Neural cell (in vitro differentiated cells): ENCODE measurements at regions not wholly inside any gene's neighbourhood (a gene's known extent, or its start where the extent isn't known, plus 50 kb on each side); places are given as distances from the start of the nearest gene placed in this dataset.
"Not testable (repeated sequence)": the region's sequence is repeated elsewhere in the genome, so short reads cannot be mapped to it uniquely, and the experiment has no call there.

ENCODE experiments used
- H2AFZ ChIP-seq: fragments of 200-600, 300-800 bp; sonication (generic), shearing (Covaris generic); 2 replicates; pipeline ENCODE4 v1.6.0; 2014; ENCODE audit warnings: low read depth, mild to moderate bottlenecking, antibody characterized with exemption, low read length, moderate library complexity
- H3F3A ChIP-seq: fragments of 200-600 bp; shearing (Covaris generic); 2 replicates; pipeline ENCODE4 v1.6.1; 2016; ENCODE audit warnings: mild to moderate bottlenecking, moderate library complexity, mixed read lengths, antibody characterized with exemption, low read length; ENCODE audit not compliant: insufficient read depth, poor library complexity, severe bottlenecking
- H3K27ac ChIP-seq: fragments of 200-600, 300-800 bp; sonication (generic), shearing (Covaris generic); 2 replicates; pipeline ENCODE4 v1.5.1; 2014; ENCODE audit warnings: mild to moderate bottlenecking, low read length, moderate library complexity
- H3K27me3 ChIP-seq: fragments of 300-800, 200-600 bp; sonication (generic), shearing (Covaris generic); 2 replicates; pipeline ENCODE4 v1.6.0; 2014; ENCODE audit warnings: mild to moderate bottlenecking, low read depth, low read length, moderate library complexity; ENCODE audit not compliant: insufficient read depth
- H3K36me3 ChIP-seq: fragments of 300-800, 200-600 bp; sonication (generic), shearing (Covaris generic); 2 replicates; pipeline ENCODE4 v1.5.1; 2014; ENCODE audit warnings: mild to moderate bottlenecking, antibody characterized with exemption, low read length, moderate library complexity; ENCODE audit not compliant: insufficient read depth
- H3K4me2 ChIP-seq: fragments of 300-800, 200-600 bp; sonication (generic), shearing (Covaris generic); 2 replicates; pipeline ENCODE4 v1.6.0; 2014; ENCODE audit warnings: mild to moderate bottlenecking, low read length
- H3K4me3 ChIP-seq: fragments of 300-800, 200-600 bp; sonication (generic), shearing (Covaris generic); 2 replicates; pipeline ENCODE4 v1.5.1; 2014; ENCODE audit warnings: mild to moderate bottlenecking, low read length, moderate library complexity
- H3K79me2 ChIP-seq: fragments of 200-600 bp; shearing (Covaris generic); replicated peaks from 2 replicates; pipeline ENCODE4 v1.6.0; 2014; ENCODE audit warnings: mild to moderate bottlenecking, low read length, moderate library complexity; ENCODE audit not compliant: insufficient read depth
- H3K9ac ChIP-seq: fragments of 300-800, 200-600 bp; sonication (generic), shearing (Covaris generic); 2 replicates; pipeline ENCODE4 v1.6.1; 2016; ENCODE audit warnings: mild to moderate bottlenecking, low read length, mixed read lengths
- H3K9me2 ChIP-seq: fragments of 200-600 bp; shearing (Covaris generic); 2 replicates; pipeline ENCODE4 v1.6.1; 2016; ENCODE audit warnings: mild to moderate bottlenecking, low read length, mixed read lengths; ENCODE audit not compliant: insufficient read depth
- H3K9me3 ChIP-seq: fragments of 200-600, 300-800 bp; sonication (generic), shearing (Covaris generic); 2 replicates; pipeline ENCODE4 v1.6.1; 2016; ENCODE audit warnings: mild to moderate bottlenecking, mixed run types, low read length, moderate library complexity, mixed read lengths
- H4K20me1 ChIP-seq: fragments of 200-600 bp; shearing (Covaris generic); 2 replicates; pipeline ENCODE4 v1.6.1; 2016; ENCODE audit warnings: mild to moderate bottlenecking, mixed run types; ENCODE audit not compliant: insufficient read depth
- CTCF ChIP-seq: fragments of 450-650 bp; IDR thresholded peaks from 2 replicates; pipeline ENCODE4 v1.5.1; 2014; ENCODE audit warnings: antibody characterized with exemption, mild to moderate bottlenecking, moderate library complexity; ENCODE audit not compliant: poor library complexity, severe bottlenecking
- EP300 ChIP-seq: fragments of 450-650 bp; conservative IDR thresholded peaks from 2 replicates; pipeline ENCODE4 v1.6.1; 2014; ENCODE audit warnings: antibody characterized with exemption, mild to moderate bottlenecking, moderate library complexity; ENCODE audit not compliant: poor library complexity, severe bottlenecking
- EZH2 ChIP-seq: fragments of 200-600, 300-800 bp; shearing (Covaris generic), sonication (generic); IDR thresholded peaks from 2 replicates; pipeline ENCODE4 v1.6.1; 2014; ENCODE audit warnings: antibody characterized with exemption, low read length, borderline replicate concordance, mild to moderate bottlenecking; ENCODE audit not compliant: insufficient read depth, poor library complexity, severe bottlenecking
- MXI1 ChIP-seq: fragments of 450-650 bp; conservative IDR thresholded peaks from 2 replicates; pipeline ENCODE4 v1.6.1; 2014; ENCODE audit warnings: antibody characterized with exemption, mild to moderate bottlenecking; ENCODE audit not compliant: poor library complexity, severe bottlenecking
- POLR2AphosphoS5 ChIP-seq: IDR thresholded peaks from 2 replicates; pipeline ENCODE4 v1.6.1; 2012
- RAD21 ChIP-seq: fragments of 450-650 bp; conservative IDR thresholded peaks from 2 replicates; pipeline ENCODE4 v1.6.1; 2014; ENCODE audit warnings: antibody characterized with exemption, mild to moderate bottlenecking, moderate library complexity
- REST ChIP-seq: IDR thresholded peaks from 2 replicates; pipeline ENCODE4 v1.6.1; 2012; ENCODE audit warnings: borderline replicate concordance
- SMC3 ChIP-seq: fragments of 450-650 bp; conservative IDR thresholded peaks from 2 replicates; pipeline ENCODE4 v1.6.1; 2014; ENCODE audit warnings: antibody characterized with exemption, mild to moderate bottlenecking, moderate library complexity; ENCODE audit not compliant: poor library complexity
- TAF1 ChIP-seq: IDR thresholded peaks from 2 replicates; pipeline ENCODE4 v1.6.1; 2012; ENCODE audit warnings: low read depth

GRCh38 chr10:118422241-118422640 is 80.1 kb upstream of the FAM204A start:
- Histone ChIP-seq H4K20me1 (no peaks in the 10 kb centered on the region), H3F3A (no peaks in the 10 kb centered on the region), H3K27me3 (no peaks in the 10 kb centered on the region), H2AFZ (no peak overlapping the region), H3K36me3 (no peaks in the 10 kb centered on the region), H3K9ac (no peak overlapping the region), H3K27ac (no peak overlapping the region), H3K4me2 (no peak overlapping the region), H3K9me3 (no peaks in the 10 kb centered on the region), H3K9me2 (no peaks in the 10 kb centered on the region), H3K79me2 (no peaks in the 10 kb centered on the region), H3K4me3 (no peak overlapping the region)
- TF ChIP-seq SMC3: no peak
- TF ChIP-seq EZH2: no peak
- TF ChIP-seq MXI1: no peak
- TF ChIP-seq RAD21: no peak
- TF ChIP-seq POLR2AphosphoS5: no peak
- no peak for TF ChIP-seq TAF1
- TF ChIP-seq CTCF: no peak
- no peak for TF ChIP-seq REST
- TF ChIP-seq EP300: no peak

GRCh38 chr10:118420049-118420448 is 77.9 kb upstream of the FAM204A start:
- not testable (repeated sequence) for H3F3A ChIP-seq, H3K9ac ChIP-seq, H4K20me1 ChIP-seq, H2AFZ ChIP-seq, H3K27ac ChIP-seq, H3K9me3 ChIP-seq, H3K79me2 ChIP-seq, H3K27me3 ChIP-seq, H3K4me2 ChIP-seq, H3K4me3 ChIP-seq, H3K36me3 ChIP-seq, H3K9me2 ChIP-seq

GRCh38 chr10:118412932-118413331 is 70.8 kb upstream of the FAM204A start:
- H3K9me2 ChIP-seq: no peaks in the 10 kb centered on the region
- TF ChIP-seq MXI1: no peak
- TF ChIP-seq CTCF: no peak
- no peak for TF ChIP-seq POLR2AphosphoS5
- TF ChIP-seq REST: no peak
- no peak for TF ChIP-seq RAD21
- no peak for TF ChIP-seq SMC3
- no peak for TF ChIP-seq EP300
- TF ChIP-seq EZH2: no peak
- no peak for TF ChIP-seq TAF1
- no peaks in the 10 kb centered on the region for H4K20me1 ChIP-seq
- no peaks in the 10 kb centered on the region for H3K27me3 ChIP-seq
- H3F3A ChIP-seq: no peaks in the 10 kb centered on the region
- no peaks in the 10 kb centered on the region for H3K36me3 ChIP-seq
- H3K79me2 ChIP-seq: no peaks in the 10 kb centered on the region
- no peak overlapping the region for H2AFZ ChIP-seq
- H3K4me2 ChIP-seq: no peak overlapping the region
- no peak overlapping the region for H3K27ac ChIP-seq
- H3K9ac ChIP-seq: no peak overlapping the region
- H3K4me3 ChIP-seq: no peak overlapping the region
- H3K9me3 ChIP-seq: no peaks in the 10 kb centered on the region
